ENCODE measurements at regions not wholly inside any gene's neighbourhood (a gene's known extent, or its start where the extent isn't known, plus 50 kb on each side); places are given as distances from the start of the nearest gene placed in this dataset.
A peak's percentile ranks its signal among the peaks of the same experiment; 100 is the strongest.

DNA sequence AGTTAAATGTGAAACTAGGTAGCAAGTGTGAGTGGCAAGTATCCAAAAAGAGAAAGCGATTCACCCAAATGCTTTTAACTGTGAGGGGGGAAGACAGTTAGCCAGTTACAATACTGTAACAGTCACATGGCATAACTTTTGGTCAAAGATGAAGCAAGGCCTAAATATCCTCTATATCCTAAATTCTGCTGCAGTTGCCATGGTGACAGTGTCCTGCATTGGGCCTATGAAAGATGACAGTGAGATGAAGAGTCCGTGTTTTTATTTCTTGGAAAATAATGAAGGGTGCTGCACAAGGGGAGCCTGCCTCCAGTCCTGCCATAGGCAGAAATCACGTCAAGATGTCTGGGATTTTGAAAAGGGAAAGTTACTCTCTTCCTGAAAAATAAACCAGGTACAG is 534.6 kb downstream of the NTRK2 start:
- Histone ChIP-seq H3K4me3 (no peak overlapping the region), H3K9me3 (no peaks in the 10 kb centered on the region), H3K4me1 (peaks cover 0 to 5% (median 0%) of the 10 kb centered on the region in 4 donors), H3K27ac (no peak overlapping the region), H3K27me3 (no peaks in the 10 kb centered on the region), H3K36me3 (no peaks in the 10 kb centered on the region)
- DNase-seq, result no peak
- in situ Hi-C loops (cut with MboI; ENCODE audit: low pct_ligation_motif_present in 1 of 4, low pct_unique_long_range_greater_than_20kb in 1 of 4, low sequenced_read_pairs in 3 of 4) (no loop called here), intact Hi-C loops (cut with DNase I; ENCODE audit: low total_unique reads) (no loop called here)
- TF ChIP-seq, protein P1, sequence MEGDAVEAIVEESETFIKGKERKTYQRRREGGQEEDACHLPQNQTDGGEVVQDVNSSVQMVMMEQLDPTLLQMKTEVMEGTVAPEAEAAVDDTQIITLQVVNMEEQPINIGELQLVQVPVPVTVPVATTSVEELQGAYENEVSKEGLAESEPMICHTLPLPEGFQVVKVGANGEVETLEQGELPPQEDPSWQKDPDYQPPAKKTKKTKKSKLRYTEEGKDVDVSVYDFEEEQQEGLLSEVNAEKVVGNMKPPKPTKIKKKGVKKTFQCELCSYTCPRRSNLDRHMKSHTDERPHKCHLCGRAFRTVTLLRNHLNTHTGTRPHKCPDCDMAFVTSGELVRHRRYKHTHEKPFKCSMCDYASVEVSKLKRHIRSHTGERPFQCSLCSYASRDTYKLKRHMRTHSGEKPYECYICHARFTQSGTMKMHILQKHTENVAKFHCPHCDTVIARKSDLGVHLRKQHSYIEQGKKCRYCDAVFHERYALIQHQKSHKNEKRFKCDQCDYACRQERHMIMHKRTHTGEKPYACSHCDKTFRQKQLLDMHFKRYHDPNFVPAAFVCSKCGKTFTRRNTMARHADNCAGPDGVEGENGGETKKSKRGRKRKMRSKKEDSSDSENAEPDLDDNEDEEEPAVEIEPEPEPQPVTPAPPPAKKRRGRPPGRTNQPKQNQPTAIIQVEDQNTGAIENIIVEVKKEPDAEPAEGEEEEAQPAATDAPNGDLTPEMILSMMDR (IDR thresholded peaks at IDR 0.05), result no peak
- no peak for TF ChIP-seq POLR2A (IDR thresholded peaks at IDR 0.05)
- TF ChIP-seq POLR2AphosphoS5 (IDR thresholded peaks at IDR 0.05), result no peak
- TF ChIP-seq EP300 (IDR thresholded peaks at IDR 0.05; ENCODE audit: low read depth), result no peak
- 84 to 96% methylated on average over 3 of the region's 3 CpGs for WGBS, 2 donors (ENCODE audit: low coverage in 1 of 2)

DNA sequence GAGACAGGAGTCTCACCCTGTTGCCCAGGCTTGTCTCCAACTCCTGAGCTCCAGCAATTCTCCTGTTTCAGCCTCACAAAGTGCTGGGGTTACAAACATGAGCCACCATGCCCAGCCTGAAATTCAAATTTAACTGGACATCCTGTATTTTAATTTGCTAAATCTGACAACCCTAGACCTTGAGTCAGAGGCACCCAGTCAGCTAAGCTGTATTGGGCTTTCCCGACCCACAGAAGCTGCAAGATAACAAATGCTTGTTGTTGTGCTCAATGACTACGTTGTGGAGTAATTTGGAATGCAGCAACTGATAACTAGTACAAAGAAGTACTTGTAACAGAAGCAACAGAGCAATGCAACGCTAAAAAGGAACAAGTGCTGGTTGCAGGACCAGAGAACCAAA is 533.1 kb downstream of the NTRK2 start:
- 70 to 85% methylated on average over 2 to 3 of the region's 3 CpGs for whole genome bisulfite sequencing, 2 donors (ENCODE audit: low coverage in 1 of 2)
- Histone ChIP-seq H3K36me3 (no peaks in the 10 kb centered on the region), H3K9me3 (no peaks in the 10 kb centered on the region), H3K27ac (no peak overlapping the region), H3K27me3 (no peaks in the 10 kb centered on the region), H3K4me1 (peaks cover 0 to 5% (median 0%) of the 10 kb centered on the region in 4 donors), H3K4me3 (no peak overlapping the region)
- no peak for DNase-seq
- intact Hi-C loops (cut with DNase I; ENCODE audit: low total_unique reads) (no loop called here), in situ Hi-C loops (cut with MboI; ENCODE audit: low pct_ligation_motif_present in 1 of 4, low pct_unique_long_range_greater_than_20kb in 1 of 4, low sequenced_read_pairs in 3 of 4) (no loop called here)
- TF ChIP-seq POLR2A (IDR thresholded peaks at IDR 0.05), result no peak
- TF ChIP-seq EP300 (IDR thresholded peaks at IDR 0.05; ENCODE audit: low read depth), result no peak

DNA sequence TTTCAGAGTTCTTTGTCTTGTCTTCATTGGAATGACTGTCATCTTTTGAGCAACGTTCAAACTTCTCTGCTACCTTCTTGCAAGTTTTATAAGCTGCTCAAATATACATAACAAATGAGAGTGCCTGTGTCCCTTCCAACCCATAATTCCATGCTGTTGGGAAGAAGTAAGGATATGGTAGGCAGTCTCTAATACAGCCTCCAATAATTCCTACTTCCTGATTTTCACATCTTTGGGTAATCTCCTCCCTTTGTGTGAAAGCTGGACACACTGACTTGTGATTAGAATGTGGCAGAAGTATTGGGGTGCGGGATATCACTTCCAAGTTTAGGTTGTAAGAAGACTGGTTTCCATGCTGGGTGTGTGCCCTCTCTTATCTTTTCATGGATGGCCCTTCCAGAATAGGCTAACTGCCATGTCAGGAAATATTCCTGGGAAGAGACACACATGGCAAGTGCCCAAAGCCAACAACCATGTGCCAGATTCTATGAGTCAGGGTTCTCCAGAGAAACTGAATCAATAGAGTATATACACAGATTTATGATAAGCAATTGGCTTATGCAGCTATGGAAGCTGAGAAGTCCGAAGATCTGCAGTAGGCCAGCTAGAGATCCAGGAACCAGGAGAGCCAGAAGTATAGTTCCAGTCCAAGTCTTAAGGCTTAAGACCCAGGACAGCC is 531.3 kb downstream of the NTRK2 start:
- Histone ChIP-seq H3K27ac (no peak overlapping the region), H3K4me1 (peaks cover 0 to 5% (median 0%) of the 10 kb centered on the region in 4 donors), H3K27me3 (no peaks in the 10 kb centered on the region), H3K9me3 (no peaks in the 10 kb centered on the region), H3K36me3 (no peaks in the 10 kb centered on the region), H3K4me3 (no peak overlapping the region)
- DNase-seq, result peak; percentile 48
- in situ Hi-C loops (cut with MboI; ENCODE audit: low pct_ligation_motif_present in 1 of 4, low pct_unique_long_range_greater_than_20kb in 1 of 4, low sequenced_read_pairs in 3 of 4), result no loop called here
- TF ChIP-seq EP300 (IDR thresholded peaks at IDR 0.05; ENCODE audit: low read depth), result no peak
- TF ChIP-seq, protein P1 (IDR thresholded peaks at IDR 0.05), result no peak
- no peak for TF ChIP-seq POLR2AphosphoS5 (IDR thresholded peaks at IDR 0.05)
- TF ChIP-seq POLR2A (IDR thresholded peaks at IDR 0.05), result no peak
- 37 to 44% methylated on average over 2 to 3 of the region's 3 CpGs for WGBS, 2 donors (ENCODE audit: low coverage in 1 of 2)
- intact Hi-C loops (cut with DNase I; ENCODE audit: low total_unique reads), result no loop called here

DNA sequence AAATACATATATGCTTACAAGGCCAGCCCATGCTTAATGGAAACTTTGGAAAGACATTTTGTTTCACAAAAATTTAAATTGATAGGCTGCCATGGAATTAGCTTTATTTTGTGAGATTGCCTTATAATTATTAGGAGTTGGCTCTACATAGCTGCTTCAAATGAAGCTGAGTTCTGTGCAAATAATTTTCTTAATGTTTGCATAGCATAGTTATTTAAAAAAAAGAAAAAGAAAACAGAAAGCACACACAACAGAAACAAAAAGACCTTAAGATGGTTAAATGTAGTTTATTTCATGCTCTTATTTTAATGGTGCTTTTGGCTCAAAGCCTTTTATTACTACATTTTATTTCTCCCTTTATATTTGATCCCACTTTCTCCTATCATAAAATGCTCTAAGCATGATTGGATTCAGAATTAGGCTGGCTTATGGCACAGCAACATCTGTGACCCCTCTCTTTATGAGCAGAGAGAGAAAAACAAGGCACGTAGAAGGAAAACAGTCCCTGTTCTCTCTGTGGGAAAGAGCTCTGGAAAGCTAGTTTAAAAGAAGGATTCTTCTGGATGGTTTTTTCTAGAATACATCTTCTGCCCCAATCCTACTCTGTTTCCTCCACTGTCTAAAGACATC is 530.5 kb downstream of the NTRK2 start:
- Histone ChIP-seq H3K36me3 (no peaks in the 10 kb centered on the region), H3K27me3 (no peaks in the 10 kb centered on the region), H3K9me3 (no peaks in the 10 kb centered on the region), H3K4me3 (no peak overlapping the region), H3K4me1 (peaks cover 0 to 5% (median 0%) of the 10 kb centered on the region in 4 donors), H3K27ac (no peak overlapping the region)
- WGBS, 2 donors (ENCODE audit: low coverage in 1 of 2), result 21 to 45% methylated on average over 1 of the region's 1 CpG
- TF ChIP-seq POLR2AphosphoS5 (IDR thresholded peaks at IDR 0.05) (no peak), EP300 (IDR thresholded peaks at IDR 0.05; ENCODE audit: low read depth) (no peak), POLR2A (IDR thresholded peaks at IDR 0.05) (no peak)
- TF ChIP-seq, protein P1 (IDR thresholded peaks at IDR 0.05), result no peak
- in situ Hi-C loops (cut with MboI; ENCODE audit: low pct_ligation_motif_present in 1 of 4, low pct_unique_long_range_greater_than_20kb in 1 of 4, low sequenced_read_pairs in 3 of 4), result no loop called here
- intact Hi-C loops (cut with DNase I; ENCODE audit: low total_unique reads), result no loop called here
- no peak for DNase-seq

Data from transverse colon (tissue), 4 donors.